ENCODE measurements at regions not wholly inside any gene's neighbourhood (a gene's known extent, or its start where the extent isn't known, plus 50 kb on each side); places are given as distances from the start of the nearest gene placed in this dataset.

- H3K36me3 ChIP-seq (ENCODE audit: control insufficient read depth in 2 of 3, insufficient read depth in 3 of 3, low read length in 3 of 3), result no peaks in the 10 kb centered on the region
- H3K9me3 ChIP-seq (ENCODE audit: control insufficient read depth in 2 of 3, low read length in 3 of 3), result no peaks in the 10 kb centered on the region
- Mint-ChIP-seq H3K27me3 (peaks cover 0 to 17% (median 6%) of the 10 kb centered on the region in 5 donors), H3K36me3 (peaks cover 0 to 2% (median 0%) of the 10 kb centered on the region in 5 donors), H3K4me3 (no peak overlapping the region), H3K9me3 (peaks cover 0 to 2% (median 0%) of the 10 kb centered on the region in 11 donors), H3K27ac (no peak overlapping the region), H3K4me1 (no peaks in the 10 kb centered on the region)
- no peak for ATAC-seq
- DNase-seq, result no peak
- CTCF ChIA-PET, result no interaction called here
- POLR2A ChIA-PET, result no interaction called here
- no peaks in the 10 kb centered on the region for H3K4me1 ChIP-seq (ENCODE audit: control insufficient read depth in 2 of 2, insufficient read depth in 2 of 2, low read length in 2 of 2)
- H3K4me3 ChIP-seq (ENCODE audit: low read length), result no peak overlapping the region
- no peaks in the 10 kb centered on the region for H3K27me3 ChIP-seq (ENCODE audit: control insufficient read depth in 2 of 2, insufficient read depth in 2 of 2, low read length in 2 of 2)
- intact Hi-C loops (cut with micrococcal nuclease), result no loop called here
- H3K27ac ChIP-seq (ENCODE audit: low read depth, low read length), result no peak overlapping the region
Observed at GRCh38 chr20:63124092-63124781, 91.7 kb downstream of the YTHDF1 start.

- Histone ChIP-seq H3K36me3 (ENCODE audit: control insufficient read depth in 2 of 3, insufficient read depth in 3 of 3, low read length in 3 of 3) (no peaks in the 10 kb centered on the region), H3K27ac (ENCODE audit: low read depth, low read length) (no peak overlapping the region), H3K4me3 (ENCODE audit: low read length) (no peak overlapping the region), H3K27me3 (ENCODE audit: control insufficient read depth in 2 of 2, insufficient read depth in 2 of 2, low read length in 2 of 2) (no peaks in the 10 kb centered on the region), H3K4me1 (ENCODE audit: control insufficient read depth in 2 of 2, insufficient read depth in 2 of 2, low read length in 2 of 2) (no peaks in the 10 kb centered on the region), H3K9me3 (ENCODE audit: control insufficient read depth in 2 of 3, low read length in 3 of 3) (no peaks in the 10 kb centered on the region)
- H3K36me3 Mint-ChIP-seq, result no peaks in the 10 kb centered on the region
- ChIA-PET CTCF (interaction anchor here (0.6 kb wide), 1 partner anchor 432 kb away, joined by 3 read pairs; no protein-coding TSS in a partner anchor), POLR2A (no interaction called here)
- ATAC-seq (no peak), DNase-seq (no peak)
- no peak overlapping the region for H3K4me3 Mint-ChIP-seq
- H3K27ac Mint-ChIP-seq, result no peak overlapping the region
- intact Hi-C loops (cut with micrococcal nuclease), result no loop called here
- peaks cover 0 to 25% (median 6%) of the 10 kb centered on the region in 5 donors for H3K27me3 Mint-ChIP-seq
- peaks cover 0 to 4% (median 0%) of the 10 kb centered on the region in 11 donors for H3K9me3 Mint-ChIP-seq
- H3K4me1 Mint-ChIP-seq, result no peaks in the 10 kb centered on the region
Observed at GRCh38 chr20:63123331-63123741, 92.6 kb downstream of the YTHDF1 start.

- peaks cover 0 to 4% (median 0%) of the 10 kb centered on the region in 11 donors for H3K9me3 Mint-ChIP-seq
- peaks cover 0 to 31% (median 6%) of the 10 kb centered on the region in 5 donors for H3K27me3 Mint-ChIP-seq
- Histone ChIP-seq H3K9me3 (ENCODE audit: control insufficient read depth in 2 of 3, low read length in 3 of 3) (no peaks in the 10 kb centered on the region), H3K27me3 (ENCODE audit: control insufficient read depth in 2 of 2, insufficient read depth in 2 of 2, low read length in 2 of 2) (no peaks in the 10 kb centered on the region), H3K36me3 (ENCODE audit: control insufficient read depth in 2 of 3, insufficient read depth in 3 of 3, low read length in 3 of 3) (no peaks in the 10 kb centered on the region), H3K4me3 (ENCODE audit: low read length) (no peak overlapping the region), H3K4me1 (ENCODE audit: control insufficient read depth in 2 of 2, insufficient read depth in 2 of 2, low read length in 2 of 2) (no peaks in the 10 kb centered on the region), H3K27ac (ENCODE audit: low read depth, low read length) (no peak overlapping the region)
- intact Hi-C loops (cut with micrococcal nuclease), result no loop called here
- no peak for ATAC-seq
- POLR2A ChIA-PET, result no interaction called here
- no peaks in the 10 kb centered on the region for H3K4me1 Mint-ChIP-seq
- H3K36me3 Mint-ChIP-seq, result no peaks in the 10 kb centered on the region
- CTCF ChIA-PET, result interaction anchor here (0.6 kb wide), 1 partner anchor 432 kb away, joined by 3 read pairs; no protein-coding TSS in a partner anchor
- H3K27ac Mint-ChIP-seq, result no peak overlapping the region
- DNase-seq, result no peak
- peak overlapping the region in 1 of 10 donors; percentile 44 for H3K4me3 Mint-ChIP-seq
Observed at GRCh38 chr20:63122626-63123025, 93.3 kb downstream of the YTHDF1 start.

DNA sequence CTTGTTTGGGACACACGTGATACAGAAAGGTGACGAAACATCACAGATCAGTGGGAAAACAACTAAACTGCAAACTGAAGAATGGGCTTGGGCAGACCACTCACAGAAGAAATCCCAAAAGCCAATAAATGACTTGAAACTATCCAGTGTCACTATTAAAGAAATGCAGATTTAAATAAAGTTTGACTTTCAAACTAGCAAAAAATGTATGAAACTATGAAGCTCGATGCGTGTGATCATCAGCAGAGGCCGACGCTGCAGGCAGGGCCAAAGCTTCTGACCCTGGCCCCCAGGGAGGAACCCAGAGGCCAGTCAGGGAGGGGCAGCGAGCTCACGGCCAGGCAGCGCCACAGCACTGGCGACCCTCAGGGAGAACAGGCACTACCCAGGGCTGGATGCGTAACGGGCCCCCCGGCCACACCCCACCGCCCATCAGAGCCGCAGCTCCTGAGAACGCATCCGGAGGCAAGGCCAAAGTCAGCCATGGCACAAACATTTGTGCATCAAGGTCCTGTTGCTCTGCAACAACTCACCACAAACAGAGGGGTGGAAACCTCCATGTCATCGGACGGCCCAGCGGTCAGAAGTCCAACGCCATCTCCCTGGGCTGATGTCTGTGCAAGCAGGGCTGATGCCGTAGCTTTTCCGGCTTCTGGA, 94.1 kb downstream of the YTHDF1 start:
- Histone ChIP-seq H3K9me3 (ENCODE audit: control insufficient read depth in 2 of 3, low read length in 3 of 3) (no peaks in the 10 kb centered on the region), H3K4me1 (ENCODE audit: control insufficient read depth in 2 of 2, insufficient read depth in 2 of 2, low read length in 2 of 2) (no peaks in the 10 kb centered on the region), H3K27me3 (ENCODE audit: control insufficient read depth in 2 of 2, insufficient read depth in 2 of 2, low read length in 2 of 2) (no peaks in the 10 kb centered on the region), H3K4me3 (ENCODE audit: low read length) (no peak overlapping the region), H3K36me3 (ENCODE audit: control insufficient read depth in 2 of 3, insufficient read depth in 3 of 3, low read length in 3 of 3) (no peaks in the 10 kb centered on the region), H3K27ac (ENCODE audit: low read depth, low read length) (no peak overlapping the region)
- no peaks in the 10 kb centered on the region for H3K4me1 Mint-ChIP-seq
- DNase-seq, result no peak
- ChIA-PET POLR2A (interaction anchor here (0.6 kb wide), 1 partner anchor 11 kb away, joined by 4 read pairs; no protein-coding TSS in a partner anchor), CTCF (no interaction called here)
- H3K9me3 Mint-ChIP-seq, result peaks cover 0 to 4% (median 0%) of the 10 kb centered on the region in 11 donors
- H3K4me3 Mint-ChIP-seq, result peak overlapping the region in 1 of 10 donors; percentile 44
- ATAC-seq, result no peak
- intact Hi-C loops (cut with micrococcal nuclease), result no loop called here
- peak overlapping the region in 1 of 9 donors; percentile 22 for H3K27ac Mint-ChIP-seq
- H3K36me3 Mint-ChIP-seq, result no peaks in the 10 kb centered on the region
- peaks cover 0 to 38% (median 11%) of the 10 kb centered on the region in 5 donors for H3K27me3 Mint-ChIP-seq

- Histone ChIP-seq H3K9me3 (ENCODE audit: control insufficient read depth in 2 of 3, low read length in 3 of 3) (no peaks in the 10 kb centered on the region), H3K36me3 (ENCODE audit: control insufficient read depth in 2 of 3, insufficient read depth in 3 of 3, low read length in 3 of 3) (no peaks in the 10 kb centered on the region), H3K27ac (ENCODE audit: low read depth, low read length) (no peak overlapping the region), H3K4me1 (ENCODE audit: control insufficient read depth in 2 of 2, insufficient read depth in 2 of 2, low read length in 2 of 2) (no peaks in the 10 kb centered on the region), H3K4me3 (ENCODE audit: low read length) (no peak overlapping the region), H3K27me3 (ENCODE audit: control insufficient read depth in 2 of 2, insufficient read depth in 2 of 2, low read length in 2 of 2) (peaks cover 0 to 3% of the 10 kb centered on the region in 2 donors)
- Mint-ChIP-seq H3K27me3 (peaks cover 0 to 45% (median 16%) of the 10 kb centered on the region in 5 donors), H3K9me3 (peaks cover 0 to 5% (median 0%) of the 10 kb centered on the region in 11 donors), H3K36me3 (peaks cover 0 to under 1% (median 0%) of the 10 kb centered on the region in 5 donors), H3K4me1 (no peaks in the 10 kb centered on the region), H3K27ac (peak overlapping the region in 1 of 9 donors; percentile 19), H3K4me3 (no peak overlapping the region)
- ATAC-seq (no peak), DNase-seq (no peak)
- intact Hi-C loops (cut with micrococcal nuclease), result no loop called here
- POLR2A ChIA-PET, result no interaction called here
- CTCF ChIA-PET, result no interaction called here
Observed at GRCh38 chr20:63121246-63121645, 94.7 kb downstream of the YTHDF1 start.

DNA sequence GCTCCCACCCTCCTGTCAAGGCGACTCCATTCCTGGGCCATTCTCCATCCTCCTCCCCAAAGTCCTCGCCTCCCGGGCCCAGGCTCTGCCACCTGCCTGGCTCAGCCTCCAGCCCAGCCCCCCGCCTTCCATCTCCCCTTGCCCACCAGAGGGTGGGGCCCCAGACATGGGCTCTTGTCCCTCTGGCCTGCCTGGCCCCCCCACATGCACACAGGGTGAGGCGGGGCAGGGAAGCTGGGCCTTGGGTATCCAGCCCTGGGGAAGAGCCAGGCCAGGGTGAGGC, 95.2 kb downstream of the YTHDF1 start:
- POLR2A ChIA-PET, result no interaction called here
- intact Hi-C loops (cut with micrococcal nuclease), result no loop called here
- H3K27ac Mint-ChIP-seq, result no peak overlapping the region

More for the DNA sequence above, 95.2 kb downstream of the YTHDF1 start:
- DNase-seq (no peak), ATAC-seq (no peak)
- H3K4me3 ChIP-seq (ENCODE audit: low read length), result no peak overlapping the region
- H3K9me3 ChIP-seq (ENCODE audit: control insufficient read depth in 2 of 3, low read length in 3 of 3), result no peaks in the 10 kb centered on the region
- H3K4me1 Mint-ChIP-seq, result no peaks in the 10 kb centered on the region
- H3K27me3 Mint-ChIP-seq, result peaks cover 0 to 46% (median 21%) of the 10 kb centered on the region in 5 donors
- peaks cover 0 to 4% (median 0%) of the 10 kb centered on the region in 5 donors for H3K36me3 Mint-ChIP-seq
- H3K4me1 ChIP-seq (ENCODE audit: control insufficient read depth in 2 of 2, insufficient read depth in 2 of 2, low read length in 2 of 2), result no peaks in the 10 kb centered on the region
- H3K9me3 Mint-ChIP-seq, result peaks cover 0 to 5% (median 0%) of the 10 kb centered on the region in 11 donors
- H3K4me3 Mint-ChIP-seq, result no peak overlapping the region
- no peak overlapping the region for H3K27ac ChIP-seq (ENCODE audit: low read depth, low read length)
- CTCF ChIA-PET, result no interaction called here
- peaks cover 0 to 3% of the 10 kb centered on the region in 2 donors for H3K27me3 ChIP-seq (ENCODE audit: control insufficient read depth in 2 of 2, insufficient read depth in 2 of 2, low read length in 2 of 2)
- H3K36me3 ChIP-seq (ENCODE audit: control insufficient read depth in 2 of 3, insufficient read depth in 3 of 3, low read length in 3 of 3), result no peaks in the 10 kb centered on the region

Measured in naive thymus-derived CD4-positive, alpha-beta T cell (primary cell).